H54 (cell line): ENCODE measurements at regions not wholly inside any gene's neighbourhood (a gene's known extent, or its start where the extent isn't known, plus 50 kb on each side); places are given as distances from the start of the nearest gene placed in this dataset.
"Not testable (repeated sequence)": the region's sequence is repeated elsewhere in the genome, so short reads cannot be mapped to it uniquely, and the experiment has no call there.

Source experiments
- DNase-seq: peaks from one replicate; pipeline ENCODE4 v3.0.0; 2011; ENCODE audit warnings: low spot score, mixed read lengths; ENCODE audit not compliant: insufficient read length
- FAIRE-seq: peaks from 3 replicates; lab custom pipeline; 2011; peaks lifted over from hg19 to GRCh38; lab: Jason Lieb, UNC
- POLR2A ChIP-seq: IDR thresholded peaks from 2 replicates; pipeline ENCODE4 v1.6.1; 2011; ENCODE audit warnings: low read depth, mild to moderate bottlenecking, low read length

DNA sequence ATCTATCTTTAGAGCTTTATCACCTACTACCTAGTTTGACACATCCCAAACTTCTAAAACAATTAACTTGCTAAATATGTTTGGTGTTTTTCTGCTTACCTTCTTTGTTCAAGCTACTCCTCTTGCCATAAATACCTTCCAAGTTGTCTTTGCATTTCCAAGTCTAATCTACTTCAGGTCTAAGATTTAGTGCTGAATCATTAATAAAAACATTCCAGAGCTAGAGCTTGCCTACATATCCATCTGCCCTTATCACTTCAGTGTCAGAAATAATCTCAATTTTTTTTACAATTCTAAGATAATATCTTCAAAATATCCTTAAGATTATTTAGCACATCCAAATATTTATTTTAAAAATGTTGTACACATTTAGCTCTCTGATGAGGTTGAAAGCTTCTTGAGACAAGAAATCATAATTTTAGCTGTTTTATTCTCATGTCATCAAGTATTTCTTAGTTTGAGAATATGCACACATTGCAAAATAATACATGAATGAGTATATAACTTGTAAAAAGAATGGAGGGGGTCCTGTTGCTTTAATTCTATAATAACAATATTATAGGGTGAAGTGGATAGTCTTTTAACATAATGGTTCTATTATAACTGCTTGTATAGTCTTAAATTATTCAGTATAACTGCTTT is 466.3 kb downstream of the SEMA3D start:
- TF ChIP-seq POLR2A, result no peak
- DNase-seq, result no peak
- FAIRE-seq, result no peak

DNA sequence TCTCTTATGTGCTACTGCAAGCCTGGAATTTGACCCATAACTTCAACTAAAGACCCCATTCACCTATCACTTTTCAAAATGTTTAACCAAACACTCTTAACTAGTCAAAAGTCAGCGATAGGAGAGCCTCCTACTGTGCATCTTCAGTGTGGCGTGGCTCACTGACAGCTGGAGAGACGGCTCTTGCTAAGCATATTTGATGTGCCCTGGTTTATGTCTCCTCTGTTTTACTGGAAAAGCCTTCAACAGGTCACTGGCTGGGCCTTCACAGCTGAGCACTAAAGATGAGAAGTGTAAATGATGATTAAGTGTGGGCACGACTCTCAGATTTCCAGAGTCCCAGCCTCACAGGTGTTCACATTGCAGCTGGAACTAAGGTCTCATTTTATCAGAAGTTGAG is 472.1 kb downstream of the SEMA3D start:
- DNase-seq (no peak), FAIRE-seq (no peak)
- no peak for TF ChIP-seq POLR2A

DNA sequence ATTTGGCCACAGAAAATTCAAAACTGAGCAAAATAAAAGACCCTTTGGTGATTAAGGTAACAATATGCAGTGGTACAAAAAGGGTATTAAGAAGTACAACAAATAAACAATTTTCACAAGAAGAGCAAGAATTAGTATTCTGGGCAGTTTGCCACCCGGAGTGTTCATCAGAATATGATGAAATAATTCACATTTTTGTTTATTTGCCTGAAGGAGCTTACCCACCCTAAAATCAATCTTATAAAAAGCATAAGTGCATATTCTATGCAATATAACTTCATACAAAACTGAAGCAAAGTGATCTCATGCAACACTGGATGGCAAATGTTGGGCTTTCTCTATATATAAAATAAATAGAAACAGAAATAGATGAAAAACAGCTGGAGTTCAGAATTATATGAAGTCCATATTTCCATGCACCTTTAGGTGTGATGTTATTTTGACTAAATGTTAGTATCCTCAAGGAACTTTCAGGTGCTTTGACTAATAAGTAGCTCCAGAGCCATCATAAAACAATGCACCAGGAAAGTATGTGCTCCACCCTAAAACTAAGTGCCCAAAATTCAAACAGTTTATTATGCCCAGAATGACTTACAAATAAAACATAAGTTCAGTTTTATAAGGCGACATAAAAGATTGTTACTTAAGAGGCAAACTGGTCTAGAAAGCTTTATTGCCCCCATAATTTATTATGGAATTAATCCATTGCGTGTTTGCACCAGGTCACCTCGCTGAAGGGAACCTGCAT is 474.3 kb downstream of the SEMA3D start:
- DNase-seq (no peak), FAIRE-seq (no peak)

DNA sequence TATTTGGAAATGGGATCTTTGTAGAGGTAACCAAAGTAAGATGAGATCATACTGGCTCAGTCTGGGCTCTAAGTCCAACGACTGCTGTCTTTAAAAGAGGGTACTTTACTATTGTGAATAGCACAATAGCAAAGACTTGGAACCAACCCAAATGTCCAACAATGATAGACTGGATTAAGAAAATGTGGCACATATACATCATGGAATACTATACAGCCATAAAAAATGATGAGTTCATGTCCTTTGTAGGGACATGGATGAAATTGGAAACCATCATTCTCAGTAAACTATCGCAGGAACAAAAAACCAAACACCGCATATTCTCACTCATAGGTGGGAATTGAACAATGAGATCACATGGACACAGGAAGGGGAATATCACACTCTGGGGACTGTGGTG is 476.3 kb downstream of the SEMA3D start:
- not testable (repeated sequence) for DNase-seq, FAIRE-seq

More for the DNA sequence above, 474.3 kb downstream of the SEMA3D start:
- TF ChIP-seq POLR2A, result no peak

DNA sequence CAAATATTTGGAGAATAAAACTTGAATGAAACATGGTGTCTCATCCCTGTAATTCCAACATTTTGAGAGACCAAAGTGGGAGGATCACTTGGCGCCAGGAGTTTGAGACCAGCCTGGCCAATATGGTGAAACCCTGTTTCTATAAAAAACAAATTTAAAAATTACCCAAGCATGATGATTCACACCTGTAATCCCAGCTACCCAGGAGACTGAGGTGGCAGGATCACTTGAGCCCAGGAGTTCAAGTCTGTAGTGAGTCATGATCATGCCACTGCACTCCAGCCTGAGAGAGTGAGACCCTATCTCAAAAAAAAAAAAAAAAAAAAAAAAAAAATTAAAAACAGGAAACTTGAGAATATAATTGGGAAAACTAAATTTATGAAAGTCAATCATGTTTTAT is 481.1 kb downstream of the SEMA3D start:
- TF ChIP-seq POLR2A, result no peak
- FAIRE-seq (no peak), DNase-seq (no peak)

DNA sequence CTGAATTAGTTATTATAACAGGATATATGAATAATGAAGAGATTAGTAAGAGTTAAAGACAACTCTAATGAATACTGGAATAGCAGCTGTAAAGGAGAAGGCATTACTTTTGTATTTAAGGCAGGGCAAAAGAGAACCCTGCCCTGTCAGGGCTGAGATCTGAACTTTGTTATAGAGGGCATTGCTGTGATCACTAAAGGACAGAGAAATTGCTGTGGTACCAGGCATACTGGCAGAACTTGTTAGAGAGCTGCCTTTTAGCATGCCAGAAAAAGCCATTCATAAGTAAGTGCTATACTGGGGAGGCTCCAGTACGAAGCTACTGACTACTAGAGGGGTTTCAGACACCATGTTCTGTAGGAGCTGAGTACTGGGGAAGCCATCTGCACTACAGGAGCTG is 481.8 kb downstream of the SEMA3D start:
- DNase-seq, result no peak
- no peak for TF ChIP-seq POLR2A
- FAIRE-seq, result peak; percentile 6

DNA sequence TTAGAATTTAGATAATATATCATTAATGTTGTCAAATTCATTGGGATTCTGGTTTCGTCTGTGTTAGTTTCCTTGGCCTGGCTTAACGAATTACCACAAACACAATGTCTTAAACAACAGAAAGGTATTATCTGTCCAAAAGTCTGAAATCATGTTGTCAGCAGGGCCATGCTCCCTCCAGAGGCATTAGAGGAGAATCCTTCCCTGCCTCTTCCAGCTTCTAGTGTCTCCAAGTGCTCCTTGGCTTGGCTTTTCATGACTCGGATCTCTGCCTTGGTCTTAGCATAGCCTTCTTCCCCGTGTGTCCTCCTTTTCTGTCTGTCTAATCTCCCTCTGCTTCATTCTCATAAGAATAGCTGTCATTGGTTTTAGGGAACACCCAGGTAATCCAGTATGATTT is 482.5 kb downstream of the SEMA3D start:
- no peak for FAIRE-seq
- TF ChIP-seq POLR2A, result no peak
- no peak for DNase-seq

DNA sequence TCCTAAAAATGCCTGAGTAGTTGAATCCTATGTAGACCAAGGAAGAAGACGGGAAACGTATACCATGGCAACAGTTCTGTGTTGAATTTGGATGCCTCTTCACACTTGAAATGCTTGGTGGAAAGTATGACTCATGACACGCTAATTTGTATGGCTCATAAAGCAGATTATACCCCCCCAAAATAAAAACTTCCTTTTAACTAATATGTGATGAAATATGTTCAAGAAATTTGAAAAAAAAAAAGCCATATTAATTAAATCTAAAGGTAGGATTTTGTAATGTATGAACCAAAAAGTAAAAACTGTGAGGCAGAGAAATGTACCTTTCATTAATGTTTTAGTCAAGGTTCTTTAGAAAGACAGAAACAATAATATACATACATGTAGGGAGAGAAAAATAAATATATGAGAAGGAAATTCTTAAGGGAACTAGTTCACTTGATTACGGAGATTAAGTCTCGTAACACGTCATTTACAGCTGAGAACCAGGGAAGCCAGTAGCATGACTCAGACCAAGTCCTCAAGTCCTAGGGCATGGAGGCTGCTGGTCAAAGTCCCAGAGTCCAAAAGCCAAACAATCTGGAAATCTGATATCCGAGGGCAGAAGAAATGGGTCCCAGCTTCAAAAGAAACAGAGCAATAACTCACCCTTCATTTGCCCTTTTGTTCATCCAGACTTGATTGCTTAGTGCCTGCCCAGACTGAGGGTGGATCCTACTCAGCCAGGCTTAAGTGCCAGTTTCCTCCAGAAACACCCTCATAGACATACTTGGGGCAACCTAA is 485.1 kb downstream of the SEMA3D start:
- no peak for TF ChIP-seq POLR2A
- peak; percentile 26 for DNase-seq
- FAIRE-seq, result peak; percentile 98

DNA sequence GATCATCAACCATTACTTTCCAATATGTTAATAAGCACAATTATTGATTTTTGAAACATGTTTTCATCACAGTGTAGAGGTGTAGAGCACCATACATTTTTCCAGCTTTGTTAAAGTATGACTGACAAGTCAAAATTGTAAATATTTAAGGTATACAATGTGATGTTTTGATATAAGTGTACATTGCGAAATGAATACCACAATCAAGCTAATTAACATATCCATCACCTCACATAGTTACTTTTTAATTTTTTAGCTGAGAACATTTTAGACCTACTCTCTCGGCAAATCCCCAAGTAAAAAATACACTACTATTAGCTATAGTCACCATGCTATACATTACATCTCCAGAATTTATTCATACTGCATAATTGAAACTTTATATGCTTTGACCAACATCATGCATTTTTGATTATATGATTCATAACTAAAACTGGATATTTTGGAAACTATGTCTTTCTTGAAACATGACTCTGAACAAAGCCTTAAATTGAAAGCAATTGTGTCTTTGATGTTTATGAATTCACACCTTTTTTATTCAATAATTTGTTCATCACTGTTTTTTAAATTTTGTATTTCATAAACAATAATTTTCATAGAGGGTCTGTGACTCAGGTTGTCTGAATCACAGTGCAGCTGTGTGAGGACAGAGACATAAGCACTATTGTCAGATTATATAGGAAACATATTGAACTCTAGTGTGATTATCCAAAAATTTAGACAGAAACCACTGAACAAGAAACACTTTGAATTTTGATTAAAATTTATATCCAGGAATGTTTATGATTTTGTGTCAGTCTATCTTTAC is 486.1 kb downstream of the SEMA3D start:
- TF ChIP-seq POLR2A, result no peak
- peak; percentile 6 for FAIRE-seq
- no peak for DNase-seq

DNA sequence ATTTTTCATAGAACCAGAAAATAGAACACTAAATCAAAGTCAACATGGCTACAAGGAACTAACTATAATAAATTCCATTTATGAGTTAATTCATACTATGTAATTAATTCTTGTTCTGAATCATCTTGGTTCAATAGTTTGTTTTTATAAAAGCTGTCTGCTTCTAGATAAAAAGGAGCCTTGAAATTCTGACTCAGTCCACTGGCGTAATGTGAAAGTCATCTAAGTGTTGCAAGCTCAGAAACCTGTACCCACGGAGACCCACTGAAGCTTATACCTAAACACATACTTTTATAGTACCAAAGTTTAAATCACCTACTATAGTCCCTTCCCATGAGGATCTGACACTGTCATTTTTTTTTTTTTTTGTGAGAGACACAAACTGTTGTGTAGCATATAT is 489.4 kb downstream of the SEMA3D start:
- DNase-seq (no peak), FAIRE-seq (peak; percentile 82)
- TF ChIP-seq POLR2A, result no peak

DNA sequence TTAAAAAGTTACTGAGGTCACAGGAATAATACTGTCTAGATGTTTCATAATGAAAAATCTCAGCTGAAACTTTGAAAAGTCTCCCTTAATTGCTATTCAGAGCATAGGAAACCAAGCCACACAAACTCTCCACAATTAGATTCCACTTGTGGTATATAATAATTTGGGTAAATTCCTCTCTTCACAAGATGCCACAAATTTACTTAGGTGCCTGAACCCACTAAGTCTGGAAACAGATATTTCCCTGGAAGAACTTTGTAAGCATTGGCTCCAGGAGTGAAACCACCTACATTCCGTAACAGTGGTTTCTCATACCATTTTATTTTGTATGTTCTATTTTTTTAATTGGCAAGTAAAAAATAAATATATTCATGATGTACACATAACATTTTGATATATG is 493.4 kb downstream of the SEMA3D start:
- no peak for FAIRE-seq
- no peak for DNase-seq
- TF ChIP-seq POLR2A, result no peak

DNA sequence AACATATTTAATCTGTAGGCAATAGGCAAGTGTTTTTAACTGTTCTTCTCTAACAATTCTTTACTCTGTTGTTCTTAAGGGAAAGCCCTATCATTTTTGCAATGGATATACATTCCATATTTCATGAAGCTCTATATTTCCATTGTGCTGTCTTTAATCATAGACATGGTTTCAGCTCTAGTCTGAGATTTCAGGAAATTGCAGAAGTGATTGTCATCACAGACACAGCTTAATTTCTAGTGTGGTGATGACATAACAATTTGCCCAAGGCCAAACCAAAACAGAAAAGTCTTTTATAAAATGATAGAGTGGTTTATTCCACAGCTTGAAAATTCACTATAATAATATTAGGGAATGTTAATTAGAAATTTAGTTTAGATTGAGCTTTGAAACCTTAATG is 494.1 kb upstream of the SEMA3A start:
- TF ChIP-seq POLR2A, result no peak
- FAIRE-seq (peak; percentile 88), DNase-seq (no peak)

DNA sequence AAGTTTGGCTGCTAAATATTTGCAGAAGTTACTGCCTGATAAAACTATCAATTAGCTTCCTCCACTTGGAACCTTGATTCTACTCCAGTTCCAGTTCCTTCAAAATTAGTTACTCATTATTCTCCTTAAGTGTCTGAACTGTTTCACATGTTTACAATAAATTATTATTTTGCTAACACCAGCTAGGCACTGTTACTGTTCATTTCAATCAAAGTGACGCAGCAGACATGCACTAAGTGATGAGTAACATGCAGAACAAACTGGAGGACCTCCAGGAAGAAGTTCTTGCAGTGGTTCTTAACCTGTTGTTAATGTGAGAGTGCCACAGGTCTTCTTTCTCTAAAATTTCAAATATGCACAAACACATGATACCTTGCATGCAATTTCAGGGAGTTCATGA is 491.8 kb upstream of the SEMA3A start:
- FAIRE-seq (no peak), DNase-seq (no peak)
- TF ChIP-seq POLR2A, result no peak
